ENCODE measurements at regions not wholly inside any gene's neighbourhood (a gene's known extent, or its start where the extent isn't known, plus 50 kb on each side); places are given as distances from the start of the nearest gene placed in this dataset.

DNA sequence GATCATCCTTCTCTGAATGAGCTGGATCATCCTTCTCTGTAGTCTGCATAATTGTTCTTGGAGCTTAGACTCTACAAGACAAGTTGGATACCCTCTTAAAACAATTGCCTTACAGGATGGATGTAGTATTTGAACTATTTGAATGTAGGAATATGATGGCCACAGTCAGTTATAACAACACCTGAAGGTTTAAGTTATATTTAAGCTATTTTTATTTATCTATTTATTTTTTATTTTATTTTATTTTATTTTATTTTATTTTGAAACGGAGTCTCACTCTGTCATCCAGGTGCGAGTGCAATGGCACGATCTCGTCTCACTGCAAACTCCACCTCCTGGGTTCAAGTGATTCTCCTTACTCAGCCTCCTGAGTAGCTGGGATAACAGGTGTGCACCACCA is 149.9 kb upstream of the SLIT2 start:
- TF ChIP-seq, protein P1, sequence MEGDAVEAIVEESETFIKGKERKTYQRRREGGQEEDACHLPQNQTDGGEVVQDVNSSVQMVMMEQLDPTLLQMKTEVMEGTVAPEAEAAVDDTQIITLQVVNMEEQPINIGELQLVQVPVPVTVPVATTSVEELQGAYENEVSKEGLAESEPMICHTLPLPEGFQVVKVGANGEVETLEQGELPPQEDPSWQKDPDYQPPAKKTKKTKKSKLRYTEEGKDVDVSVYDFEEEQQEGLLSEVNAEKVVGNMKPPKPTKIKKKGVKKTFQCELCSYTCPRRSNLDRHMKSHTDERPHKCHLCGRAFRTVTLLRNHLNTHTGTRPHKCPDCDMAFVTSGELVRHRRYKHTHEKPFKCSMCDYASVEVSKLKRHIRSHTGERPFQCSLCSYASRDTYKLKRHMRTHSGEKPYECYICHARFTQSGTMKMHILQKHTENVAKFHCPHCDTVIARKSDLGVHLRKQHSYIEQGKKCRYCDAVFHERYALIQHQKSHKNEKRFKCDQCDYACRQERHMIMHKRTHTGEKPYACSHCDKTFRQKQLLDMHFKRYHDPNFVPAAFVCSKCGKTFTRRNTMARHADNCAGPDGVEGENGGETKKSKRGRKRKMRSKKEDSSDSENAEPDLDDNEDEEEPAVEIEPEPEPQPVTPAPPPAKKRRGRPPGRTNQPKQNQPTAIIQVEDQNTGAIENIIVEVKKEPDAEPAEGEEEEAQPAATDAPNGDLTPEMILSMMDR (IDR thresholded peaks at IDR 0.05; ENCODE audit: low read depth, low read length, poor library complexity, severe bottlenecking): no peak
- TF ChIP-seq EZH2phosphoT487 (IDR thresholded peaks at IDR 0.05; ENCODE audit: borderline replicate concordance, low read length): no peak

All from DOHH2 (cell line).